ENCODE measurements at regions not wholly inside any gene's neighbourhood (a gene's known extent, or its start where the extent isn't known, plus 50 kb on each side); places are given as distances from the start of the nearest gene placed in this dataset.
"Not testable (repeated sequence)": the region's sequence is repeated elsewhere in the genome, so short reads cannot be mapped to it uniquely, and the experiment has no call there.

GRCh38 chr2:125310657-125311364 is 1285.7 kb downstream of the CNTNAP5 start:
- H3K27ac ChIP-seq, result no peak overlapping the region
- TF ChIP-seq CTCF (conservative IDR thresholded peaks at IDR 0.05), result no peak

- no peak for TF ChIP-seq CTCF (conservative IDR thresholded peaks at IDR 0.05)
- H3K27ac ChIP-seq, result no peak overlapping the region
Measured at GRCh38 chr2:125312342-125312741, 1287.3 kb downstream of the CNTNAP5 start.

GRCh38 chr2:125313806-125314205 is 1288.7 kb downstream of the CNTNAP5 start:
- no peak for TF ChIP-seq CTCF (conservative IDR thresholded peaks at IDR 0.05)
- no peak overlapping the region for H3K27ac ChIP-seq

GRCh38 chr2:125318740-125319139 is 1293.7 kb downstream of the CNTNAP5 start:
- no peak overlapping the region for H3K27ac ChIP-seq
- TF ChIP-seq CTCF (conservative IDR thresholded peaks at IDR 0.05), result no peak

- H3K27ac ChIP-seq, result no peak overlapping the region
- no peak for TF ChIP-seq CTCF (conservative IDR thresholded peaks at IDR 0.05)
Measured at GRCh38 chr2:125324273-125324672, 1299.2 kb downstream of the CNTNAP5 start.

GRCh38 chr2:125330133-125330532 is 1305.0 kb downstream of the CNTNAP5 start:
- H3K27ac ChIP-seq, result no peak overlapping the region
- TF ChIP-seq CTCF (conservative IDR thresholded peaks at IDR 0.05), result no peak

- H3K27ac ChIP-seq, result no peak overlapping the region
- TF ChIP-seq CTCF (conservative IDR thresholded peaks at IDR 0.05), result no peak
Measured at GRCh38 chr2:125341353-125341752, 1314.6 kb upstream of the GYPC start.

GRCh38 chr2:125353542-125353941 is 1302.4 kb upstream of the GYPC start:
- not testable (repeated sequence) for H3K27ac ChIP-seq
